PFSK-1 (cell line): ENCODE measurements at regions not wholly inside any gene's neighbourhood (a gene's known extent, or its start where the extent isn't known, plus 50 kb on each side); places are given as distances from the start of the nearest gene placed in this dataset.

ENCODE experiments used
- POLR2AphosphoS5 ChIP-seq: IDR thresholded peaks from 2 replicates; pipeline ENCODE4 v1.6.1; 2012; ENCODE audit warnings: low read depth, mild to moderate bottlenecking, control low read depth, low read length, moderate library complexity
- REST ChIP-seq, 2 experiments: IDR thresholded peaks; 2 replicates each; pipeline versions ENCODE4 v1.6.1 to v1.8.0; 2011 to 2012; ENCODE audit warnings: low read depth in 2 of 2, low read length in 2 of 2, control low read depth in 1 of 2, inconsistent platforms in 1 of 2, mild to moderate bottlenecking in 1 of 2, moderate library complexity in 1 of 2; ENCODE audit not compliant: insufficient read depth in 1 of 2
- SIN3A ChIP-seq: IDR thresholded peaks from 2 replicates; pipeline ENCODE4 v1.6.1; 2012; ENCODE audit warnings: mild to moderate bottlenecking, low read length, moderate library complexity, borderline replicate concordance; ENCODE audit not compliant: insufficient read depth
- TAF1 ChIP-seq: IDR thresholded peaks from 2 replicates; pipeline ENCODE4 v1.6.1; 2012; ENCODE audit warnings: low read length, control low read depth, borderline replicate concordance; ENCODE audit not compliant: insufficient read depth

DNA sequence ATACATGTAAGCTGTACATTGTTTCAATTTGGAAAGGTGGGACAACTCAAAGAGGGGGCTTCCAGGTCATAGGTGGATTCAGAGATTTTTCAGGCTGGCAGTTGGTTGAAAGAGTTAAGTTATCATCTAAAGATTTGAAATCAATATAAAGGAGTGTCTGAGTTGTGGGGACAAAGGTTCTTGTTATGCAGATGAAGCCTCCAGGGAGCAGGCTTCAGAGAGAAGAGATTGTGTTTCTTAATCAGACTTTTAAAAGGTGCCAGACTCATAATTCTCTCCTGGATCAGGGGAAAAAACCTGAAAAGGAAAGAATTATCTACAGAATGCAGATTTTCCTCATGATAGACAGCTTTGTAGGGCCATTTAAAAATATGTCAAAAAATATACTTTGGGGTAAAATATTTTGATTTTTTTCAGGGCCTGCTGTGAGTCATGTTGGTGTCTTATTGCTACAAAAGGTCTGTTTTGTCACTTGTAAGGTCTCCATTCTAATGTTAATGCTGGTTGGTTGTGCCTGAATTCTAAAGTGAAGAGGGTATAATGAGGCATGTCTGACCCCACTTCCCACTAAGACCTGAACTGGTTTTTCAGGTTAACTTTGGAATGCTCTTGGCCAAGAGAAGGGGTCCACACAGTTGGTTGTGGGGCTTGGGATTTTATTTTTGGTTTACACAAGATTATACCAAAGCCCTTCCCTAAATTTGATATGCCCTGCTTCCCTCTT is 52.7 kb upstream of the PRSS1 start:
- no peak for TF ChIP-seq SIN3A
- TF ChIP-seq POLR2AphosphoS5: no peak
- no peak for TF ChIP-seq REST (IDR thresholded peaks at IDR 0.05; ENCODE audit: insufficient read depth in 1 of 2, low read depth in 2 of 2, low read length in 2 of 2)
- no peak for TF ChIP-seq TAF1
